Type B pancreatic cell (in vitro differentiated cells): ENCODE measurements at regions not wholly inside any gene's neighbourhood (a gene's known extent, or its start where the extent isn't known, plus 50 kb on each side); places are given as distances from the start of the nearest gene placed in this dataset.

Source experiments
- DNase-seq: peaks from one replicate; pipeline ENCODE4 v3.0.0; 2021; ENCODE audit warnings: mixed read lengths; ENCODE audit not compliant: unreplicated experiment; ENCODE audit errors: extremely low spot score
- H3K27ac Mint-ChIP-seq: 2 replicates; pipeline ENCODE4 v1.8.0; 2021; ENCODE audit warnings: mild to moderate bottlenecking, mixed read lengths
- H3K27me3 Mint-ChIP-seq: 2 replicates; pipeline ENCODE4 v1.8.0; 2021; ENCODE audit warnings: mixed read lengths
- H3K36me3 Mint-ChIP-seq: 2 replicates; pipeline ENCODE4 v1.8.0; 2021; ENCODE audit warnings: mixed read lengths
- H3K4me1 Mint-ChIP-seq: one replicate; pipeline ENCODE4 v1.8.0; 2021; ENCODE audit warnings: mixed read lengths; ENCODE audit not compliant: unreplicated experiment
- H3K4me3 Mint-ChIP-seq: 2 replicates; pipeline ENCODE4 v1.8.0; 2021; ENCODE audit warnings: mild to moderate bottlenecking, mixed read lengths
- H3K9me3 Mint-ChIP-seq: 2 replicates; pipeline ENCODE4 v1.8.0; 2021; ENCODE audit warnings: mixed read lengths
- CTCF ChIP-seq: fragments of 200-600 bp; sonication (generic); conservative IDR thresholded peaks from 2 replicates; pipeline ENCODE4 v1.5.0; 2021; ENCODE audit warnings: antibody characterized with exemption, mild to moderate bottlenecking

GRCh38 chr1:59079434-59080140, 217.3 kb upstream of the FGGY start:
- H3K36me3 Mint-ChIP-seq: no peaks in the 10 kb centered on the region
- H3K9me3 Mint-ChIP-seq: no peaks in the 10 kb centered on the region
- H3K27me3 Mint-ChIP-seq: peaks cover 3% of the 10 kb centered on the region
- no peak for TF ChIP-seq CTCF
- no peak overlapping the region for H3K27ac Mint-ChIP-seq
- H3K4me1 Mint-ChIP-seq: peaks cover 40% of the 10 kb centered on the region
- no peak overlapping the region for H3K4me3 Mint-ChIP-seq
- no peak for DNase-seq

- Mint-ChIP-seq H3K4me1 (peaks cover 41% of the 10 kb centered on the region), H3K27me3 (peaks cover 3% of the 10 kb centered on the region), H3K27ac (no peak overlapping the region), H3K36me3 (no peaks in the 10 kb centered on the region), H3K9me3 (no peaks in the 10 kb centered on the region), H3K4me3 (no peak overlapping the region)
- no peak for DNase-seq
- TF ChIP-seq CTCF: no peak
Observed at GRCh38 chr1:59081181-59081580, 215.7 kb upstream of the FGGY start.

GRCh38 chr1:59081795-59082194, 215.1 kb upstream of the FGGY start:
- TF ChIP-seq CTCF: no peak
- peaks cover under 1% of the 10 kb centered on the region for H3K27me3 Mint-ChIP-seq
- no peak overlapping the region for H3K27ac Mint-ChIP-seq
- H3K9me3 Mint-ChIP-seq: no peaks in the 10 kb centered on the region
- no peak for DNase-seq
- no peak overlapping the region for H3K4me3 Mint-ChIP-seq
- H3K36me3 Mint-ChIP-seq: no peaks in the 10 kb centered on the region
- peaks cover 41% of the 10 kb centered on the region for H3K4me1 Mint-ChIP-seq

- TF ChIP-seq CTCF: no peak
- Mint-ChIP-seq H3K27me3 (no peaks in the 10 kb centered on the region), H3K4me3 (no peak overlapping the region), H3K36me3 (no peaks in the 10 kb centered on the region), H3K4me1 (peaks cover 22% of the 10 kb centered on the region), H3K27ac (no peak overlapping the region), H3K9me3 (peaks cover under 1% of the 10 kb centered on the region)
- DNase-seq: no peak
Observed at GRCh38 chr1:59083946-59084865, 212.7 kb upstream of the FGGY start.

- no peak for DNase-seq
- peaks cover 13% of the 10 kb centered on the region for H3K4me1 Mint-ChIP-seq
- H3K9me3 Mint-ChIP-seq: peaks cover 5% of the 10 kb centered on the region
- no peaks in the 10 kb centered on the region for H3K36me3 Mint-ChIP-seq
- no peak overlapping the region for H3K27ac Mint-ChIP-seq
- H3K27me3 Mint-ChIP-seq: no peaks in the 10 kb centered on the region
- TF ChIP-seq CTCF: no peak
- no peak overlapping the region for H3K4me3 Mint-ChIP-seq
Observed at GRCh38 chr1:59085101-59085500, 211.8 kb upstream of the FGGY start.
